Middle frontal gyrus (tissue), 1 donor: ENCODE measurements at regions not wholly inside any gene's neighbourhood (a gene's known extent, or its start where the extent isn't known, plus 50 kb on each side); places are given as distances from the start of the nearest gene placed in this dataset.
"Not testable (repeated sequence)": the region's sequence is repeated elsewhere in the genome, so short reads cannot be mapped to it uniquely, and the experiment has no call there.

Source experiments
- DNase-seq: peaks from one replicate; pipeline ENCODE4 v3.0.0-alpha.2; 2015; ENCODE audit warnings: low spot score; ENCODE audit errors: extremely low spot score

- DNase-seq, result not testable (repeated sequence)
Observed at GRCh38 chr6:134791243-134791843, 158.6 kb downstream of the ALDH8A1 start.

- no peak for DNase-seq
Observed at GRCh38 chr6:134787261-134787877, 162.5 kb downstream of the ALDH8A1 start.

- DNase-seq, result no peak
Observed at GRCh38 chr6:134784336-134784735, 165.6 kb downstream of the ALDH8A1 start.

GRCh38 chr6:134778431-134778830 is 171.5 kb downstream of the ALDH8A1 start:
- DNase-seq, result no peak

- DNase-seq, result no peak
Observed at GRCh38 chr6:134774201-134774638, 175.7 kb downstream of the ALDH8A1 start.

- DNase-seq, result no peak
Observed at GRCh38 chr6:134772671-134773360, 177.1 kb downstream of the ALDH8A1 start.

- no peak for DNase-seq
Observed at GRCh38 chr6:134768931-134769330, 181.0 kb downstream of the ALDH8A1 start.

- DNase-seq, result no peak
Observed at GRCh38 chr6:134766497-134766896, 183.4 kb downstream of the ALDH8A1 start.

GRCh38 chr6:134764741-134765140 is 185.2 kb downstream of the ALDH8A1 start:
- no peak for DNase-seq

- not testable (repeated sequence) for DNase-seq
Observed at GRCh38 chr6:134763575-134763974, 186.3 kb downstream of the ALDH8A1 start.

- no peak for DNase-seq
Observed at GRCh38 chr6:134758621-134759020, 191.3 kb downstream of the ALDH8A1 start.

GRCh38 chr6:134757911-134758361 is 192.0 kb downstream of the ALDH8A1 start:
- no peak for DNase-seq

GRCh38 chr6:134756374-134757025 is 193.4 kb downstream of the ALDH8A1 start:
- DNase-seq, result no peak

- DNase-seq, result no peak
Observed at GRCh38 chr6:134754013-134754690, 195.7 kb downstream of the ALDH8A1 start.

GRCh38 chr6:134753001-134753400 is 196.9 kb downstream of the ALDH8A1 start:
- DNase-seq, result no peak

GRCh38 chr6:134752445-134752844 is 197.5 kb downstream of the ALDH8A1 start:
- no peak for DNase-seq

- no peak for DNase-seq
Observed at GRCh38 chr6:134750669-134751068, 199.2 kb downstream of the ALDH8A1 start.

GRCh38 chr6:134748484-134748883 is 201.4 kb downstream of the ALDH8A1 start:
- DNase-seq, result no peak

GRCh38 chr6:134747197-134747596 is 202.7 kb downstream of the ALDH8A1 start:
- not testable (repeated sequence) for DNase-seq

GRCh38 chr6:134746140-134746539 is 203.8 kb downstream of the ALDH8A1 start:
- DNase-seq, result no peak

- not testable (repeated sequence) for DNase-seq
Observed at GRCh38 chr6:134745192-134745591, 204.7 kb downstream of the ALDH8A1 start.
